ENCODE measurements at regions not wholly inside any gene's neighbourhood (a gene's known extent, or its start where the extent isn't known, plus 50 kb on each side); places are given as distances from the start of the nearest gene placed in this dataset.

GRCh38 chr12:30847259-30847658 is 79.3 kb upstream of the TSPAN11 start:
- no peak overlapping the region for H3K9ac ChIP-seq (ENCODE audit: low read length)
- no peak overlapping the region for H3K27ac ChIP-seq (ENCODE audit: low read depth, low read length)
- H3K4me1 ChIP-seq (ENCODE audit: control insufficient read depth, insufficient read depth, low read length), result peaks cover 21% of the 10 kb centered on the region
- no peak overlapping the region; the same call in 1 of the 2 replicates for H3K4me3 ChIP-seq (ENCODE audit: low read depth, low read length)
- H3K36me3 ChIP-seq (ENCODE audit: control insufficient read depth, insufficient read depth, low read length), result no peaks in the 10 kb centered on the region
- H3K9me3 ChIP-seq (ENCODE audit: control insufficient read depth, insufficient read depth, low read depth, low read length), result no peaks in the 10 kb centered on the region
- no peaks in the 10 kb centered on the region for H3K27me3 ChIP-seq (ENCODE audit: control insufficient read depth, insufficient read depth, low read length)

GRCh38 chr12:30846776-30847175 is 79.8 kb upstream of the TSPAN11 start:
- no peaks in the 10 kb centered on the region for H3K9me3 ChIP-seq (ENCODE audit: control insufficient read depth, insufficient read depth, low read depth, low read length)
- no peaks in the 10 kb centered on the region for H3K36me3 ChIP-seq (ENCODE audit: control insufficient read depth, insufficient read depth, low read length)
- peaks cover 17% of the 10 kb centered on the region for H3K4me1 ChIP-seq (ENCODE audit: control insufficient read depth, insufficient read depth, low read length)
- no peak overlapping the region for H3K27ac ChIP-seq (ENCODE audit: low read depth, low read length)
- H3K27me3 ChIP-seq (ENCODE audit: control insufficient read depth, insufficient read depth, low read length), result no peaks in the 10 kb centered on the region
- no peak overlapping the region for H3K9ac ChIP-seq (ENCODE audit: low read length)
- H3K4me3 ChIP-seq (ENCODE audit: low read depth, low read length), result no peak overlapping the region

- H3K27ac ChIP-seq (ENCODE audit: low read depth, low read length), result no peak overlapping the region
- H3K36me3 ChIP-seq (ENCODE audit: control insufficient read depth, insufficient read depth, low read length), result no peaks in the 10 kb centered on the region
- H3K27me3 ChIP-seq (ENCODE audit: control insufficient read depth, insufficient read depth, low read length), result no peaks in the 10 kb centered on the region
- H3K4me1 ChIP-seq (ENCODE audit: control insufficient read depth, insufficient read depth, low read length), result peaks cover 14% of the 10 kb centered on the region
- H3K4me3 ChIP-seq (ENCODE audit: low read depth, low read length), result no peak overlapping the region
- no peak overlapping the region for H3K9ac ChIP-seq (ENCODE audit: low read length)
- no peaks in the 10 kb centered on the region for H3K9me3 ChIP-seq (ENCODE audit: control insufficient read depth, insufficient read depth, low read depth, low read length)
Observed at GRCh38 chr12:30845676-30846075, 80.9 kb upstream of the TSPAN11 start.

- H3K9ac ChIP-seq (ENCODE audit: low read length), result no peak overlapping the region
- H3K36me3 ChIP-seq (ENCODE audit: control insufficient read depth, insufficient read depth, low read length), result no peaks in the 10 kb centered on the region
- H3K27ac ChIP-seq (ENCODE audit: low read depth, low read length), result no peak overlapping the region
- no peak overlapping the region for H3K4me3 ChIP-seq (ENCODE audit: low read depth, low read length)
- H3K27me3 ChIP-seq (ENCODE audit: control insufficient read depth, insufficient read depth, low read length), result no peaks in the 10 kb centered on the region
- peaks cover 14% of the 10 kb centered on the region for H3K4me1 ChIP-seq (ENCODE audit: control insufficient read depth, insufficient read depth, low read length)
- H3K9me3 ChIP-seq (ENCODE audit: control insufficient read depth, insufficient read depth, low read depth, low read length), result no peaks in the 10 kb centered on the region
Observed at GRCh38 chr12:30843211-30843610, 83.3 kb upstream of the TSPAN11 start.

GRCh38 chr12:30840715-30841114 is 85.8 kb upstream of the TSPAN11 start:
- H3K9ac ChIP-seq (ENCODE audit: low read length), result no peak overlapping the region
- H3K4me1 ChIP-seq (ENCODE audit: control insufficient read depth, insufficient read depth, low read length), result peaks cover 14% of the 10 kb centered on the region
- peaks cover 9% of the 10 kb centered on the region; the same call in 1 of the 2 replicates for H3K9me3 ChIP-seq (ENCODE audit: control insufficient read depth, insufficient read depth, low read depth, low read length)
- no peak overlapping the region for H3K27ac ChIP-seq (ENCODE audit: low read depth, low read length)
- no peak overlapping the region for H3K4me3 ChIP-seq (ENCODE audit: low read depth, low read length)
- no peaks in the 10 kb centered on the region for H3K27me3 ChIP-seq (ENCODE audit: control insufficient read depth, insufficient read depth, low read length)
- H3K36me3 ChIP-seq (ENCODE audit: control insufficient read depth, insufficient read depth, low read length), result no peaks in the 10 kb centered on the region

GRCh38 chr12:30839643-30840220 is 85.0 kb upstream of the CAPRIN2 start:
- Histone ChIP-seq H3K9me3 (ENCODE audit: control insufficient read depth, insufficient read depth, low read depth, low read length) (peaks cover 9% of the 10 kb centered on the region; the same call in 1 of the 2 replicates), H3K4me1 (ENCODE audit: control insufficient read depth, insufficient read depth, low read length) (peaks cover 14% of the 10 kb centered on the region), H3K9ac (ENCODE audit: low read length) (no peak overlapping the region), H3K36me3 (ENCODE audit: control insufficient read depth, insufficient read depth, low read length) (no peaks in the 10 kb centered on the region), H3K4me3 (ENCODE audit: low read depth, low read length) (no peak overlapping the region), H3K27ac (ENCODE audit: low read depth, low read length) (no peak overlapping the region), H3K27me3 (ENCODE audit: control insufficient read depth, insufficient read depth, low read length) (no peaks in the 10 kb centered on the region)

GRCh38 chr12:30837595-30837994 is 82.8 kb upstream of the CAPRIN2 start:
- Histone ChIP-seq H3K27me3 (ENCODE audit: control insufficient read depth, insufficient read depth, low read length) (no peaks in the 10 kb centered on the region), H3K4me1 (ENCODE audit: control insufficient read depth, insufficient read depth, low read length) (no peaks in the 10 kb centered on the region; the same call in 1 of the 2 replicates), H3K36me3 (ENCODE audit: control insufficient read depth, insufficient read depth, low read length) (no peaks in the 10 kb centered on the region), H3K9me3 (ENCODE audit: control insufficient read depth, insufficient read depth, low read depth, low read length) (peaks cover 22% of the 10 kb centered on the region), H3K4me3 (ENCODE audit: low read depth, low read length) (no peak overlapping the region), H3K9ac (ENCODE audit: low read length) (no peak overlapping the region), H3K27ac (ENCODE audit: low read depth, low read length) (no peak overlapping the region)

- H3K27me3 ChIP-seq (ENCODE audit: control insufficient read depth, insufficient read depth, low read length), result no peaks in the 10 kb centered on the region
- H3K9ac ChIP-seq (ENCODE audit: low read length), result no peak overlapping the region
- no peak overlapping the region for H3K27ac ChIP-seq (ENCODE audit: low read depth, low read length)
- H3K4me1 ChIP-seq (ENCODE audit: control insufficient read depth, insufficient read depth, low read length), result no peaks in the 10 kb centered on the region; the same call in 1 of the 2 replicates
- peaks cover 22% of the 10 kb centered on the region for H3K9me3 ChIP-seq (ENCODE audit: control insufficient read depth, insufficient read depth, low read depth, low read length)
- no peaks in the 10 kb centered on the region for H3K36me3 ChIP-seq (ENCODE audit: control insufficient read depth, insufficient read depth, low read length)
- H3K4me3 ChIP-seq (ENCODE audit: low read depth, low read length), result no peak overlapping the region
Observed at GRCh38 chr12:30836656-30837445, 82.1 kb upstream of the CAPRIN2 start.

- Histone ChIP-seq H3K4me1 (ENCODE audit: control insufficient read depth, insufficient read depth, low read length) (no peaks in the 10 kb centered on the region), H3K27me3 (ENCODE audit: control insufficient read depth, insufficient read depth, low read length) (no peaks in the 10 kb centered on the region), H3K9me3 (ENCODE audit: control insufficient read depth, insufficient read depth, low read depth, low read length) (peaks cover 25% of the 10 kb centered on the region), H3K27ac (ENCODE audit: low read depth, low read length) (no peak overlapping the region), H3K36me3 (ENCODE audit: control insufficient read depth, insufficient read depth, low read length) (no peaks in the 10 kb centered on the region), H3K9ac (ENCODE audit: low read length) (no peak overlapping the region), H3K4me3 (ENCODE audit: low read depth, low read length) (no peak overlapping the region)
Observed at GRCh38 chr12:30835216-30835615, 80.5 kb upstream of the CAPRIN2 start.

- peaks cover 16% of the 10 kb centered on the region for H3K9me3 ChIP-seq (ENCODE audit: control insufficient read depth, insufficient read depth, low read depth, low read length)
- H3K27me3 ChIP-seq (ENCODE audit: control insufficient read depth, insufficient read depth, low read length), result no peaks in the 10 kb centered on the region
- H3K4me3 ChIP-seq (ENCODE audit: low read depth, low read length), result no peak overlapping the region
- no peaks in the 10 kb centered on the region for H3K36me3 ChIP-seq (ENCODE audit: control insufficient read depth, insufficient read depth, low read length)
- H3K9ac ChIP-seq (ENCODE audit: low read length), result no peak overlapping the region
- H3K27ac ChIP-seq (ENCODE audit: low read depth, low read length), result no peak overlapping the region
- peaks cover 4% of the 10 kb centered on the region; the same call in 1 of the 2 replicates for H3K4me1 ChIP-seq (ENCODE audit: control insufficient read depth, insufficient read depth, low read length)
Observed at GRCh38 chr12:30830751-30831150, 76.0 kb upstream of the CAPRIN2 start.

GRCh38 chr12:30829876-30830275 is 75.1 kb upstream of the CAPRIN2 start:
- peaks cover 1% of the 10 kb centered on the region; the same call in 1 of the 2 replicates for H3K27me3 ChIP-seq (ENCODE audit: control insufficient read depth, insufficient read depth, low read length)
- H3K9me3 ChIP-seq (ENCODE audit: control insufficient read depth, insufficient read depth, low read depth, low read length), result peaks cover 16% of the 10 kb centered on the region
- no peak overlapping the region for H3K9ac ChIP-seq (ENCODE audit: low read length)
- H3K36me3 ChIP-seq (ENCODE audit: control insufficient read depth, insufficient read depth, low read length), result no peaks in the 10 kb centered on the region
- H3K4me3 ChIP-seq (ENCODE audit: low read depth, low read length), result no peak overlapping the region
- H3K27ac ChIP-seq (ENCODE audit: low read depth, low read length), result no peak overlapping the region
- H3K4me1 ChIP-seq (ENCODE audit: control insufficient read depth, insufficient read depth, low read length), result peaks cover 4% of the 10 kb centered on the region; the same call in 1 of the 2 replicates

All from HUES6 (cell line).